WERI-Rb-1 (cell line): ENCODE measurements at regions not wholly inside any gene's neighbourhood (a gene's known extent, or its start where the extent isn't known, plus 50 kb on each side); places are given as distances from the start of the nearest gene placed in this dataset.

Source experiments
- DNase-seq: peaks from one replicate; pipeline ENCODE4 v3.0.0-alpha.2; 2020
- H3K27ac ChIP-seq: fragments of 250-450 bp; sonication (Bioruptor Pico); 2 replicates; pipeline ENCODE4 v1.5.1; 2020; ENCODE audit warnings: mild to moderate bottlenecking, moderate library complexity
- H3K27me3 ChIP-seq: fragments of 250-450 bp; sonication (Bioruptor Pico); 2 replicates; pipeline ENCODE4 v1.5.1; 2021; ENCODE audit warnings: mild to moderate bottlenecking, low read depth, moderate library complexity; ENCODE audit not compliant: insufficient read depth, severe bottlenecking
- H3K36me3 ChIP-seq: fragments of 250-450 bp; sonication (Bioruptor Pico); 2 replicates; pipeline ENCODE4 v1.5.1; 2020; ENCODE audit warnings: mild to moderate bottlenecking, moderate library complexity
- H3K4me3 ChIP-seq: 2 replicates; pipeline ENCODE4 v1.5.1; 2011; ENCODE audit warnings: low read depth, mild to moderate bottlenecking, control low read depth, low read length
- H3K9me3 ChIP-seq: fragments of 250-450 bp; sonication (Bioruptor Pico); 2 replicates; pipeline ENCODE4 v1.5.1; 2021; ENCODE audit warnings: mild to moderate bottlenecking, moderate library complexity; ENCODE audit not compliant: severe bottlenecking
- TF ChIP-seq, protein P1 (sequence below): IDR thresholded peaks from 2 replicates; pipeline ENCODE4 v1.5.1; 2011; ENCODE audit warnings: low read depth, mild to moderate bottlenecking, control low read depth, inconsistent platforms, low read length

DNA sequence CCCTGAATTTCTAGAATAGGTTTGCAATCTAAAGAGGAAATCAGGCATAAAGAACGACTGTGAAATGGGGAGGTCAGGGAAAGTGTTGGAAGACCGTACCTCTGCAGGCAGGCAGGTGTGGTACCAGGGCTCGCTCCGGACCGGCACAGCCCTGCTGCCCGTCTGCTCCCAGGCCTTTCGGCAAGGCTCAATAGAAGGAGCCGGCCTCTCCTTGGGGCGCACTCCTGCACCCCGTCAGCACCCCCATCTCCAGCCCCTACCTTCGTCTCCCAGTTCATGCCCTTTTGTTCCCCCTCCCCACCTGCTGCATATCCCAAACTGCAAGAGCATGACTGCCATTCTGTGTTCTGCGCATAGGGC lies 139.8 kb upstream of the SOX1 start:
- peaks cover 12% of the 10 kb centered on the region for H3K9me3 ChIP-seq
- no peak for DNase-seq
- H3K27me3 ChIP-seq = peaks cover 94% of the 10 kb centered on the region
- no peak overlapping the region for H3K4me3 ChIP-seq
- TF ChIP-seq, protein P1, sequence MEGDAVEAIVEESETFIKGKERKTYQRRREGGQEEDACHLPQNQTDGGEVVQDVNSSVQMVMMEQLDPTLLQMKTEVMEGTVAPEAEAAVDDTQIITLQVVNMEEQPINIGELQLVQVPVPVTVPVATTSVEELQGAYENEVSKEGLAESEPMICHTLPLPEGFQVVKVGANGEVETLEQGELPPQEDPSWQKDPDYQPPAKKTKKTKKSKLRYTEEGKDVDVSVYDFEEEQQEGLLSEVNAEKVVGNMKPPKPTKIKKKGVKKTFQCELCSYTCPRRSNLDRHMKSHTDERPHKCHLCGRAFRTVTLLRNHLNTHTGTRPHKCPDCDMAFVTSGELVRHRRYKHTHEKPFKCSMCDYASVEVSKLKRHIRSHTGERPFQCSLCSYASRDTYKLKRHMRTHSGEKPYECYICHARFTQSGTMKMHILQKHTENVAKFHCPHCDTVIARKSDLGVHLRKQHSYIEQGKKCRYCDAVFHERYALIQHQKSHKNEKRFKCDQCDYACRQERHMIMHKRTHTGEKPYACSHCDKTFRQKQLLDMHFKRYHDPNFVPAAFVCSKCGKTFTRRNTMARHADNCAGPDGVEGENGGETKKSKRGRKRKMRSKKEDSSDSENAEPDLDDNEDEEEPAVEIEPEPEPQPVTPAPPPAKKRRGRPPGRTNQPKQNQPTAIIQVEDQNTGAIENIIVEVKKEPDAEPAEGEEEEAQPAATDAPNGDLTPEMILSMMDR = no peak
- no peaks in the 10 kb centered on the region for H3K36me3 ChIP-seq
- H3K27ac ChIP-seq = no peak overlapping the region

DNA sequence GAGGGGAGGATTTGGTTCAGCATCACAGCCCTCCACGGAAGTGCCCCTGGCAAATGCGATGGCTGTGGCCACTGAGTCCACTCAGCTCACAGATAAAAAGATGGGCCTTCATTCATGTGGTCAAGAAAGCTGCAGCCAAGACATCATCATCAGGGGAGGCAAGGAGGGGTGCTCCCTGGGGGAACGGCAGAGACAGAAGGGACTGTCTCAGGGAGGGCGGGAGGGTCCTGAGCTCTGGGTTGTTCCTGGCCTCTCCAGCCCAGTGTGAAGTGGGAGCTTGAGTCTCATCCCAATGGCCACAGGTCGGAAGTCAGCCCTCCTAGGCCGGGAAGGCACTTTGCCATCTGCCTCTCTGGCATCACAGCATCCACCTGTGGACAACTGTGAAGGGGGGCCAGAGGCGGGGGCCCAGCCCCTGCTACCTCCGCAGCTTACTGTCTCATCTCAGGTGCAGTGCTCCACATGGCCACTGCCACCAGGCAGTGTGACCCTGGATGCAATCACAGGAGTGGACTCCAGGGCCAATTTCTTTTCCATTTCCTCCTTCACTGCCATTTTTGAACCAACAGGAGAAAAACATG lies 137.8 kb upstream of the SOX1 start:
- Histone ChIP-seq H3K27ac (no peak overlapping the region), H3K9me3 (peaks cover 15% of the 10 kb centered on the region), H3K27me3 (peaks cover 94% of the 10 kb centered on the region), H3K4me3 (no peak overlapping the region), H3K36me3 (no peaks in the 10 kb centered on the region)
- TF ChIP-seq, protein P1 = no peak
- DNase-seq = no peak

DNA sequence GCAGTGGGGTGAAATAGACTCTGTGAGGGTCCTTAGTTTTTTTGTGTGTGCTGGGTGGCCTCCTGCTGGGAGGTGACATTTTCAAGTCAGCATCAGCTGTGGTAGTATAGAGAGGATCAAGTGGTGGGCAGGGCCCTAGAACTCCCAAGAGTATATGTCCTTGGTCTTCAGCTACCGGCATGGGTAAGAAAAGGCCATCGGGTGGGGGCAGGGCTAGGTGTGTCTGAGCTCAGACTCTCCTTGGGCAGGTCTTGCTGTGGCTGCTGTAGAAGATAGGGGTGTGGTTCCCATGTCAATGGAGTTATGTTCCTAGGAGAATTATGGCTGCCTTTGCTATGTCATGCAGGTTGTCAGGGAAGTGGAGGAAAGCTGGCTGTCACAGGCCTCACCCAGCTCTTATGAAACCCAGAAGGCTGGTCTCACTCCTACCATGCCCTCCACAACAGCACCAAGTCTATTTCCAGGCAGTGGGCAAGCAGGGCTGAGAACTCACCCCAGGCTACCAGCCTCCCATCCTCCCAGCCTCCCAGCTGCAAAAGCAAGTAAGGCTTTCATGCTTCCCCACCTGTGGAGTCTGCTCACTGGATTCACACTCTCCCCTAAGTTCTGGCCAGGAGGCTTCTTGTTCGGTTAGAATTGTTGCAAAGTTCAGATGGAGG lies 130.6 kb upstream of the SOX1 start:
- no peak for DNase-seq
- H3K4me3 ChIP-seq = no peak overlapping the region
- H3K9me3 ChIP-seq = peaks cover 8% of the 10 kb centered on the region
- H3K36me3 ChIP-seq = no peaks in the 10 kb centered on the region
- H3K27me3 ChIP-seq = peaks cover 94% of the 10 kb centered on the region
- H3K27ac ChIP-seq = no peak overlapping the region
- TF ChIP-seq, protein P1 = no peak

DNA sequence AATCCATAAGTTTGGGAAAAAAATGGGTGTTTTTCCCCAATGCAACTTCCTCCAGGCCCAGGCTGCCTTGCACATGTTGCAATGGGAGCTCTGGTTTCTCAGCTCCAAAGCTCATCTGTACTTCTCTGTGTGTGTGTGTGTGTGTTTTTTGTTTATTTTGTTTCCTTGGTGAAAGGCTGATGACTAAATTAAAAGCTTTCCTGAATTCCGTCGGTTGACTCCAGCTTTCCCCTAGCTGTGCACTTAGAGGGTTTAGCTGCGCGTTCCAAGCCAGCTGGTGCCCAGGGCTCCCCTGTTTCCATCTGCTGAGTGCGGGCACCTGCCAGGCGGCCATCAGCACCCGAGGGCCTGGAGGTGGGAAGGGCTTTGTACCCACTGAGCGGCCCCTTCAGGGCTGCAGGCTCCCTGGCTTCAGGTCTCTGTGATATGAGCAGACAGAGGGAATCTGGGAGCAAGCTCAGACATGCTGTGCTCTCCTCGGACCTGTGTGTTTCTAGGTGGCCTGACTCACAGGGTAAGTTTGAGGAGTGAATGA lies 129.1 kb upstream of the SOX1 start:
- H3K27ac ChIP-seq = no peak overlapping the region
- H3K4me3 ChIP-seq = no peak overlapping the region
- no peaks in the 10 kb centered on the region for H3K36me3 ChIP-seq
- peaks cover 98% of the 10 kb centered on the region for H3K27me3 ChIP-seq
- TF ChIP-seq, protein P1 = no peak
- H3K9me3 ChIP-seq = peaks cover 4% of the 10 kb centered on the region
- no peak for DNase-seq

DNA sequence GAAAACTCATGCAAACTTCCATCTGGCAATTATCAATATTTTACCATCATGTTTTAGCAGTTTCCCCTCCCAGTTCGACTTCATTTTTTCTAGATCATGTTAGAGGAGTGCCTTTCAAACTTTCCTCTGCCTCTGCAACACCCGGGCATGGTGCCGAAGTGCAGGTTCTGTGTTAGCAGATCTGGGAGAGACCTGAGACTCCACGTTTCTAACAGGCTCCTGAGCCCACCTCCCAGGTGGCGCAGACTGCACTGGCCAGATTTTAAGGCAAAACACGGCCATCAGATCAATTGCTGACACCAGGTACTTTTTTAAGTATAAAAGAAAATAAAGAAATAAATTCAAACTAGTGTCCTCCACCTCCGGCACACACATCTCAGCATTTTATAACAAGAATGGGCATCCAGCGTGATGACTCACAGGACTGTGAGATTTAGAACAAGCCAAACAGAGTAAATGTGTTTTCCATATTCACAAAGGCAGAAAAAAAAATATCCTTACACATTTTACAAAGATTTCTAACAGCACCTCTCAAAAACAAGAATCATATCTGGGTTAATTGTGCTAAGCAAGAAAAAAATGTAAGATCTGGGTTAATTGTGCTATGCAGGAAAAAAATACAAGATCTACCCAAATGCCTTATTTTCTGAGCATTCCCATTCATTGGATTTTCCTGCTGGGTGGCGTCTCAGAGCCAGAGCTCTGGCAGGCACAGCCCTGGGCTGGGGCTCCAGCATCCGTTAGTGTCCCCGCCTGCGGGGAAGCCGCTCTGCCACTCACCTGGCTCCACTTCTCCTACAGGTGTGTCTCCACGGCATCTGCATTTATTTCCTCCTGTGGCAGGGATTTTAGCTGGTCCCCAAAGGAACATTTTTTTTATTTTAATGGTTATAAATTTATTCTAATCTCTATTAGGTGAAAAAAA lies 127.9 kb upstream of the SOX1 start:
- no peak for DNase-seq

More for the DNA sequence above, 127.9 kb upstream of the SOX1 start:
- no peak overlapping the region for H3K27ac ChIP-seq
- H3K9me3 ChIP-seq = no peaks in the 10 kb centered on the region
- no peaks in the 10 kb centered on the region for H3K36me3 ChIP-seq
- H3K4me3 ChIP-seq = no peak overlapping the region
- H3K27me3 ChIP-seq = peaks cover 98% of the 10 kb centered on the region
- TF ChIP-seq, protein P1 = no peak
